SK-N-SH (cell line): ENCODE measurements at regions not wholly inside any gene's neighbourhood (a gene's known extent, or its start where the extent isn't known, plus 50 kb on each side); places are given as distances from the start of the nearest gene placed in this dataset.

Experiments
- EZH2phosphoT487 ChIP-seq: fragments of 200-600 bp; sonication (generic); IDR thresholded peaks from 2 replicates; pipeline ENCODE4 v1.6.1; 2017; ENCODE audit warnings: low read depth, mixed run types, mild to moderate bottlenecking, antibody characterized with exemption, moderate library complexity, borderline replicate concordance
- GABPA ChIP-seq: IDR thresholded peaks from 2 replicates; pipeline ENCODE4 v1.4.0; 2012; ENCODE audit warnings: low read depth, mild to moderate bottlenecking
- RFX5 ChIP-seq: IDR thresholded peaks from 2 replicates; pipeline ENCODE4 v1.6.1; 2012; ENCODE audit warnings: mild to moderate bottlenecking, improper control_type of control experiment, low read length
- SIN3A ChIP-seq: IDR thresholded peaks from 2 replicates; pipeline ENCODE4 v1.6.1; 2012; ENCODE audit warnings: low read depth, mild to moderate bottlenecking, low read length, moderate library complexity, borderline replicate concordance
- USF2 ChIP-seq: fragments of 150-350 bp; IDR thresholded peaks from 2 replicates; pipeline ENCODE4 v1.6.1; 2017; ENCODE audit warnings: antibody characterized with exemption, low read length, low read depth, borderline replicate concordance
- TF ChIP-seq, protein P1 (sequence below): fragments of 200-600 bp; sonication (generic); IDR thresholded peaks from 2 replicates; pipeline ENCODE4 v1.6.1; 2017; ENCODE audit warnings: antibody characterized with exemption, mild to moderate bottlenecking, moderate library complexity
- TF ChIP-seq, protein P2 (sequence below): IDR thresholded peaks from 2 replicates; pipeline ENCODE4 v1.6.1; 2012; ENCODE audit warnings: mild to moderate bottlenecking, low read depth, low read length, moderate library complexity

DNA sequence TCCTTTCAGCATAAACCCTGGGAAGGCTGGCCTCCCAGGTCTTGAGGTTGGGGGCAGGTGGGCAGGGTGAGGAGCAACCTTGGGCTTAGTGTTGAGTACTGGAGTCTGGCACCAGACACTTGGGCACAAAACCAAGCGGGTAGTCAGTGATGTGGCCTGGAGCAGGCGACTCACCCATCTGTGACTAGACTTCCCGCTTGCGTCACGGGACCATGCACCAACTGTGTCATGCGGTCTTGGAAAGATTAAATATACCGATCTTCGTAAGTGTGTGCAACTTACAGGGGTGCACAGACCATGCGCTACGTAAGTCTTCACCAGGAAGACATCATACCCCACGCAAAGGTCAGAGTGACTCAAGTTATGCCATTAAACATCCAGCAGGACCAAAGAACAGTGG is 304.4 kb upstream of the IRX4 start:
- TF ChIP-seq GABPA (no peak), USF2 (no peak), RFX5 (no peak), EZH2phosphoT487 (no peak), SIN3A (no peak)
- TF ChIP-seq, protein P1, sequence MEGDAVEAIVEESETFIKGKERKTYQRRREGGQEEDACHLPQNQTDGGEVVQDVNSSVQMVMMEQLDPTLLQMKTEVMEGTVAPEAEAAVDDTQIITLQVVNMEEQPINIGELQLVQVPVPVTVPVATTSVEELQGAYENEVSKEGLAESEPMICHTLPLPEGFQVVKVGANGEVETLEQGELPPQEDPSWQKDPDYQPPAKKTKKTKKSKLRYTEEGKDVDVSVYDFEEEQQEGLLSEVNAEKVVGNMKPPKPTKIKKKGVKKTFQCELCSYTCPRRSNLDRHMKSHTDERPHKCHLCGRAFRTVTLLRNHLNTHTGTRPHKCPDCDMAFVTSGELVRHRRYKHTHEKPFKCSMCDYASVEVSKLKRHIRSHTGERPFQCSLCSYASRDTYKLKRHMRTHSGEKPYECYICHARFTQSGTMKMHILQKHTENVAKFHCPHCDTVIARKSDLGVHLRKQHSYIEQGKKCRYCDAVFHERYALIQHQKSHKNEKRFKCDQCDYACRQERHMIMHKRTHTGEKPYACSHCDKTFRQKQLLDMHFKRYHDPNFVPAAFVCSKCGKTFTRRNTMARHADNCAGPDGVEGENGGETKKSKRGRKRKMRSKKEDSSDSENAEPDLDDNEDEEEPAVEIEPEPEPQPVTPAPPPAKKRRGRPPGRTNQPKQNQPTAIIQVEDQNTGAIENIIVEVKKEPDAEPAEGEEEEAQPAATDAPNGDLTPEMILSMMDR: no peak
- TF ChIP-seq, protein P2, sequence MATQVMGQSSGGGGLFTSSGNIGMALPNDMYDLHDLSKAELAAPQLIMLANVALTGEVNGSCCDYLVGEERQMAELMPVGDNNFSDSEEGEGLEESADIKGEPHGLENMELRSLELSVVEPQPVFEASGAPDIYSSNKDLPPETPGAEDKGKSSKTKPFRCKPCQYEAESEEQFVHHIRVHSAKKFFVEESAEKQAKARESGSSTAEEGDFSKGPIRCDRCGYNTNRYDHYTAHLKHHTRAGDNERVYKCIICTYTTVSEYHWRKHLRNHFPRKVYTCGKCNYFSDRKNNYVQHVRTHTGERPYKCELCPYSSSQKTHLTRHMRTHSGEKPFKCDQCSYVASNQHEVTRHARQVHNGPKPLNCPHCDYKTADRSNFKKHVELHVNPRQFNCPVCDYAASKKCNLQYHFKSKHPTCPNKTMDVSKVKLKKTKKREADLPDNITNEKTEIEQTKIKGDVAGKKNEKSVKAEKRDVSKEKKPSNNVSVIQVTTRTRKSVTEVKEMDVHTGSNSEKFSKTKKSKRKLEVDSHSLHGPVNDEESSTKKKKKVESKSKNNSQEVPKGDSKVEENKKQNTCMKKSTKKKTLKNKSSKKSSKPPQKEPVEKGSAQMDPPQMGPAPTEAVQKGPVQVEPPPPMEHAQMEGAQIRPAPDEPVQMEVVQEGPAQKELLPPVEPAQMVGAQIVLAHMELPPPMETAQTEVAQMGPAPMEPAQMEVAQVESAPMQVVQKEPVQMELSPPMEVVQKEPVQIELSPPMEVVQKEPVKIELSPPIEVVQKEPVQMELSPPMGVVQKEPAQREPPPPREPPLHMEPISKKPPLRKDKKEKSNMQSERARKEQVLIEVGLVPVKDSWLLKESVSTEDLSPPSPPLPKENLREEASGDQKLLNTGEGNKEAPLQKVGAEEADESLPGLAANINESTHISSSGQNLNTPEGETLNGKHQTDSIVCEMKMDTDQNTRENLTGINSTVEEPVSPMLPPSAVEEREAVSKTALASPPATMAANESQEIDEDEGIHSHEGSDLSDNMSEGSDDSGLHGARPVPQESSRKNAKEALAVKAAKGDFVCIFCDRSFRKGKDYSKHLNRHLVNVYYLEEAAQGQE: no peak
